ENCODE measurements at regions not wholly inside any gene's neighbourhood (a gene's known extent, or its start where the extent isn't known, plus 50 kb on each side); places are given as distances from the start of the nearest gene placed in this dataset.

DNA sequence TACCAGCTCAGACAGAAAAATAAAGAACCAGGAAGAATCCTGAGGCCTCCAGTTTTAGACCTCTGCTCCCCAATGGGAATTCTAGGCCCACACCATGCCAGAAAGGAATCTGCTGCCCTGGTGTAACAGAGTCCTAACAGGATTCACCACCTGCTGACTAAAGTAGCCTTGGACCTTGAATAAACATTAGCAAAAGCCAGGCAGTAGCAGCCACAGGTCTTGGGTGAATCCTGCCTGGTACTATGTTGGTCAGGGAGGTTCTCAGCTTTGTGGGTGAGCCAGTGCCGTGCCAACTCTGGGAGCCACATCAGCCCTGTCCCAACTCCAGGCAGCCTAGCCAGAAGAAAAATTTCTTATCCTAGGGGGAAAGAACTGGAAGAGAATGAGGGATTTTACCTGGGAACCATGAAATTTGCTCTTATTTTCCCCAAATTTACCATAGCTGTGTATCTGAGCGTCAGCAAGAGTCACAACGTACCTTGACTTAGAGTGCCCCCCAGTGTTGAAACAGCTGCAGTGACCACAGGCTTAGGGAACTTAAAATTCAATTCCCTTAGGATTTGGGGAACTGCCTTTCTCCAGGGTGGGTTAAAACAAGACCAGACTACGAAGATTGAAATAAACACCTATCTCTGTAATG, 1895.6 kb upstream of the PRR20A start:
- no peak for DNase-seq

DNA sequence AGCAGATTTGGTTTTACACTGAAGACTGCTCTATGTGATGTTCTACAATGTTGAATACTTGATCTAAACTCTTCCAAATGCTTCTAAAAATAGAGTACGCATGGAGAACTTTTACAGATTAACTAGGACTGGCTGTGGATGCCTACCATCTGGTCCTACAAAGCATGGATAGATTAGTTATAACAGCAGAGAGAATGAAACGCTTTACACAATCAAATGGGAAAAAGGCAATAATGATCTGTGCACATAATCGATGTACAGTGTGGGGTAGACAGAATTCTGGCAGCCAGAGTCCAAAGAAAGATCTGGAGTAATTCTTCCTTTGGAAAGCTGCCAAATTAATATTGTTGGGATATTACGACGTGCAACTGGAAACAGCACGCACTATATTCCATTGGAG, 1885.5 kb upstream of the PRR20A start:
- DNase-seq: no peak

DNA sequence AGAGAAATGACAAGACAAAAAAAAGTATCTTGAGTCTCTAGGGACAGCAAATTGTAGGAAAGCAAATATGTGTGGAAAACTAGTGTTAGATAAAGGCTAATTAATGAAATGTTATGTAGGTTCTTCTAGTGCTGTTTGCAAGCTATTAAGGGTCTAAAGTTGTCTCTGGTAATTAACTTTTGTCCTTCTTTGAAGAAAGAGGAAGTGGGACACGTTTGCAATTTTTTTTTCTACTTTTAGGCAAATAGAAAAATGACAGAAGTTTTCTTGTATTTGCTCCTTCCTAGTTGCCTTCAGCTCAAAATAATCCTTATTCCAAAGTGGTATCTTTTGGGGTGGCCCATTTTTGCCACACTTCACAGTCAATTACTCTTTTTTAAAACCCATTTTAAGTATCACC, 1877.7 kb upstream of the PRR20A start:
- DNase-seq: no peak

DNA sequence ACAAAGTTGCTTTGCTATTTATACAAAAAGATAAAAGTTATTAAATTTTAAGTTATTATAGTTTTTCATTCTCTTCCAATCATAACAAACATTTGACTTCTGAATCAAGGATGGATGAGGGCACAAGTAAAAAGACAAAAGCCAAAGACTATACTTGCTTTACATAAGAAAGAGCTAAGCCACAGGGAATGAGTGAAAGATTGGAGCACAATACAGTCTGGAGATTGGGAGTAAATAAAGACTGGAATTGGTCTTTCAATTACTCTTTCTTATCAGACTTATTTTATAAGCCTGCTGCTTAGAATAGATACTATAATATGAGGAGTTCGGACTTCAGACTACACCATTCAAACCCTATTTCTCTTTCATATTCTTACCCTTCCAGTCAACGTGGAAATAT, 1874.1 kb upstream of the PRR20A start:
- DNase-seq: no peak

DNA sequence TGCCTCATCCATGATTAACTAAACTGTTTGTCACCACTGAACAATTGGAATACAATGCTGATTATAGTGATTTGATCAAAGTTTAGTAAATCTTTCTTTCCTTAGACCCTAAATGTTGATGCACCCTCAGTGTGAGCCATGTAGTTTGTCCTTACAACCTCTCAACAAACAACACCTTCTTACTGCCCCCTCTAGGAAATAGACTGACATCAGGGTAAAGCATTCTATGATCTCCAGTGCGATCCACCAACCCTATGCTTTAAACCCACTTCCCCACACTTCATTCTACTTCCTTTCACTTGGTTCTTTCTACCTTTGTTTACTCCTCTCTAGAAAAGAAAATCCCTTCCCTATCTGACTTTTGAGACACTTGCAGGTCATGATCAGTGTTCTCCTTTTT, 1842.5 kb upstream of the PRR20A start:
- DNase-seq: no peak

DNA sequence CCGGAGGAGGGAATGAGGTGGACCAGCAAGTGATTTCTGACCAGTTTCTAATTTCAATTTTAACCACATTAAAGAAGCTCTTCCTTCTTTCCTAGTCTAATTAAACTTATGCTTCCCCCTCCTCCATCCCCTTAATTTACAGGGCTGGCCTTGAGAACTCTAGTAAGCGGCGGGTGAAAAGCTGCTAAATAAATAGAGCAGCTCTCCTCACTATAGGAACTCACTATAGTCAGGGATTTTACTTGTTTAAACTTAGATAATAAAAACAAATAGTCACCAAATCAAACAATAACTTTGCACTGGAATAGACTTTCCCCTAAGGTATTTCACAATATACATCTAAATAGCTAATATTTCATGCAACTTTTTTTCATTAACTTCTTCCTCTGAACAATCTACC, 1838.2 kb upstream of the PRR20A start:
- no peak for DNase-seq

DNA sequence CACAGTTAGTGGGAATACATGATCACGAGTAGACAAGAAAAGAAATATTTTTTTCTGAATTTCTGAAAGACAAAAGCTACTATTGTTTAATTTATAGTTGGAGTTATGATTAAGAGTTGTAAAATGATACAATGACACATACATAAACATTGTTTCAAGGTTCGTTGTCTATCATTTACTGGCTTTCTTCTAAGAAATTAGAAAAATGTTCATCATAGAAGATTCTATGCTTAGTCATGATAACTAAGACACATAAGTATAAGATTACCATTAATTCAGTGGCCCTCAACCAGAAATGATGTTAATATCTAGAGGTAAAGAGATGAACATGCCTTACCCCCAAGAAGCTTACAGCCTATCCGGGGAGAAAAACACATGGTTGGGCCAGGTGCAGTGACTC, 1832.8 kb upstream of the PRR20A start:
- DNase-seq: no peak

DNA sequence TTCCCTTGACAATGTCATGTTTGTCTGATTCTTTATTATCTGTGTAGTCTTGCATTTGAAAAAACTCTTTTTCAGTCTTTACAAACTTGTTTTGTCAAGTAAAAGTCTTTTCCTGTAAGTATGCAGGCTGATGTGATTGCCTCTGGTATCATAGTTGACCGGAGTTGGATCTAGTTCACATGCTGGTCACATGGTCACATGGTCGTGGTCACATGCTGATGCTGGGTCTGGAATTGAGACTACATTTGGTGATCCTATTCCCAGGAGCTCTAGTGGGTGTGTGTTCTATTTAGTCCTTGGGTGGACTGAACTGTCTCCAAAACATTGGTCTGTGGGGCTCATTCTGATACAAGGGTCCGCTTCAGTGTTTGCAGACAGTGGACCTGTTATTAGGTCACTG, 1798.8 kb upstream of the PRR20A start:
- no peak for DNase-seq

DNA sequence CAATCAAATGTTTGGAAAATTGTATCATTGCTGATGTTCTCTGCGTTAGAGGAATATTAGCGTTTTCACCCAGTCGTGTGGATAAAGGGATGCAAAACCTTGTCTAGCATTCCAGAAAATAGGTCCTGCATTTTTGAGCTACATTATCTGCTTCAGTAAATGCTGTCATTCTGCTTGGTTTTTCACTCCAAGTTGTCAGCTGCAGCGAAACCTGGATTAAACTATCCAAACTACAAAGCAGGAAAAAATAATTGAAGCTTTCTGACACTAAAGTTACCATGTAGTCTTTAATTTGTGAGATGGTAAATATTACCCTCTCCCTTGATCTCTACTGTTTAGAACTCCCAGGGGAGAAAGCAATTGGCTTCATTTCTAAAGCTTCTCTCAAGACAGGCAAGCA, 1795.5 kb upstream of the PRR20A start:
- no peak for DNase-seq

DNA sequence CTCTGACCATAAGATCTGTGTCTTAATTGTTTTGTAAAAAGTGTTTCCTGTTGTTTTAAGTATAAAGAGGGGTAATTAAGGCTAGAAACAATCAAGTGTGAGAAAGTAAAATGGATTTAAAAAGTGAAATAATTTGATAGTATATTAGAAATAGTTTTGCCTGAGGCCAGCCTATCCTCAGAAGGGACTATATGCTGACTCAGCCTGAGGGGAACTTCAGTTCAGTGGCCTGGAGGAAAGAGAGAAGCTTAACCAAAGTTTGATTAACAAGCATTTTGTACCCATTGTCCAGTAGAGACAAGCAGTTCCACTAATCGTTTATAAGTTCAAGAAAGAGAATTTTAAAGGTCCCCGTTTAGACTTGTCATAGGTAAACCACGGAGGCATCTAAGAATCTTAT, 1793.2 kb upstream of the PRR20A start:
- no peak for DNase-seq

DNA sequence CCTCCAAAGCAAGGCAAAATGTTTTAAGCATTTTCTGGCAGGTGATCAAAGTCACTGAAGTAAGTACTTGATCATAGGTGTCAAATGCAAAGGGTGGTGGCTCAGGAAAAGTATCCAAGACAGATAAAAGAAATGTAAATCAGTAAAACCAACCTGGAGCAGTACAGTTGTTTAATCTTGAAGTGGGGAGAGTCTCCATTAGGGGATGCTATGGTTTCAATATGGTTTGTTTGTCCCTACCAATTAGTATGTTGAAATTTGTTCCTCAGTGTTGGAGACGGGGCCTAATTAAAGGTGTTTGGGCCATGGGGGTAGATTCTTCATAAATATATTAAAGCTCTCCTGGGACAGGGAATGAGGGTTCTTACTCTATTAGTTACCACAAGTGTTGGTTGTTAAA, 1781.7 kb upstream of the PRR20A start:
- DNase-seq: no peak

DNA sequence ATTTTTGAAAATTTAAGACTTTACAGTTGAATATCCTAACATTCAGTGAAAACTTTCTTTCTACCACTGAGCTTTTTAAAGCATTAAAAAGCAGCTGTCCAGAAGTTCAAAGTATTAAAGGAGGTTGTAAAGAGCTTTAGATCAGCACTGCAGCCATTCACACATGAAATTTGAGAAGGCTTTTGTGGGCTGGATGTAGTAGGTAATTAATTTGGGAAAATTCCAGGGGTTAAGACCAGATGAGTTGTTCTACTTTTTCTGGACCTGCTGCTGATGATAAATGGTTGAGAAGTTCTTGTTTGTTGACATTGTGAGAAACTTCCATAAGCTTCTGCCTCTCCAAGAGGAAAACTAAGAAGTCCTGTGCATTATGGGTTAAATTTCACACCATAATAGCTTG, 1779.6 kb upstream of the PRR20A start:
- DNase-seq: peak; percentile 22

DNA sequence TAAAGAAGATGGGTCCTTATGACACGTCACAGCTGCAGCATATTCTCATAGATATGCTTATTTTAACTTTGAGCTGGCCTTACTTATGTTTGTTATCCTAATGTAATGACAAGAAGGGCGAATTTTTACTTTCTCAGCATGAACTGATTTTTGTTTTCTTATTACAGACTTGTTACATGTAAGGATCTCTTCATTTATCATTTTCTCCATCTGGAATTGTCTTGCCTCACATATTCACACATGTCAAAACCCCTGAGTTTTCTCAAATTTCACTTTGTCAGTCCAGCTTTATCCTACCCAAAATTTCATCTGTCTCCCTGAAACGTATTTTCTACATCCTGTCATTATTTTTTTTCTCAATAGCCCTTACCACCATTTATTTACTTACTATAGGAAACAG, 1774.0 kb upstream of the PRR20A start:
- DNase-seq: no peak

DNA sequence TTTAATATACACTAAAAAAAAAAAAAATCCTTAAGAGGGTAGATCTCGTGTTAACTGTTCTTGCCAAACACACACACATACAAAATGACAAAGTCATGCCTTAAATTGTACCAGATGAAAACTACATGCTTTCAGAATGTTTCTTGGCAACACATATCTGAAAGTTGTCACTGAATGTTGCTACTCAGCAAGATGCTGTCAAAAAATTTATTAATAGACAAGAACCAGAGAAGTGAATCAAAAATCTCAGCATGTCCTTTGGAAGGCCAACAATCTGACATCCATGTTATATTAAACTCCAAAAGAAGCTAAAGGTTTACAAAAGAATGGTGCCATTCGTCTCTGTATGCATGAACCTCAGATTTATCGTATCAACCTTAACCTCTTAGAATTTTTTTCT, 1746.2 kb upstream of the PRR20A start:
- DNase-seq: no peak

DNA sequence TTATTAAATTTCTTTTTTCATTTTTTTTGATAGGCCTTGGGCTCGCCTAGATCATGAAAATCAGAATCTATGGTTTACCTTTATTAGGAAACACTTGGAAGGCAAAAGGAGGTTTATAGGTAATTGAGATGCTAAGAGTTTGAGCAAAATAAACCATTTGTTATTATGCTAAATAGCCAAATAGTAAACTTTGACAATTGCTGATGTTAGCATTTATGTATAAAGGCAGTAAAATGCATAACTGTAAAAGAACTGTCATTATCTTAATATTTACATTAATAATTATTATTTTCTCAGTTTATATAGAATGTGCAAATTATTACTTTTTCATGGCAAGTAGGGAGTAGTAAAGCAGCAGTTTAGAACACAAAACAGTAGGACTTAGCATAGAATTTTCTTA, 1737.8 kb upstream of the PRR20A start:
- DNase-seq: no peak

DNA sequence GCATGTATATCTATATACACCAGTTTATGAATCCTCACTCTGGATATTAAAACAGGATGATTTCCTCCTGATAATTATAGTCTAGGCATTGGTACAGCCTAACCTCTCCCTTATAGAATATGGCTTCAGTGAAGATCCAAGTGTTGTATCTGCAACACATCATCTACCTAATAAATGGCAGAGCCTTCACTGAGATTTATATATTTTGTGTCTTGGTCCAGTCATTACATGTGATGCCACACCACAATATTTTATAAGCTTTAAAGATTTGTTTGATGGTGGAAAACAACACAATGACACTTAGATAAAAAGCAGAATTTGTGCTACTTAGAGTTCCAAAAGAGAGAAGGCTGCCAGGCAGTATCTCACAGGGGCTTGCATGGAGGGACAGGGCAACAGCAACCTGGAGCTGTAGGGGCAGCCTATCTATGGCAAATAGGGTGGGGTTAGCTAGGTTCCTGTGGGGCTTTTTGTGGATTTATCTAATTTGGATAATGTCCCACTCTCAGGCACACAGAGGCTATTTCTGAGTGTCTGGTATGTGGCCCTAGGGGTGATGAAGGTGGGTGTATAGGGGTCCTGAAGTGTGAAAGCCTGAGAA, 1736.7 kb upstream of the PRR20A start:
- no peak for DNase-seq

DNA sequence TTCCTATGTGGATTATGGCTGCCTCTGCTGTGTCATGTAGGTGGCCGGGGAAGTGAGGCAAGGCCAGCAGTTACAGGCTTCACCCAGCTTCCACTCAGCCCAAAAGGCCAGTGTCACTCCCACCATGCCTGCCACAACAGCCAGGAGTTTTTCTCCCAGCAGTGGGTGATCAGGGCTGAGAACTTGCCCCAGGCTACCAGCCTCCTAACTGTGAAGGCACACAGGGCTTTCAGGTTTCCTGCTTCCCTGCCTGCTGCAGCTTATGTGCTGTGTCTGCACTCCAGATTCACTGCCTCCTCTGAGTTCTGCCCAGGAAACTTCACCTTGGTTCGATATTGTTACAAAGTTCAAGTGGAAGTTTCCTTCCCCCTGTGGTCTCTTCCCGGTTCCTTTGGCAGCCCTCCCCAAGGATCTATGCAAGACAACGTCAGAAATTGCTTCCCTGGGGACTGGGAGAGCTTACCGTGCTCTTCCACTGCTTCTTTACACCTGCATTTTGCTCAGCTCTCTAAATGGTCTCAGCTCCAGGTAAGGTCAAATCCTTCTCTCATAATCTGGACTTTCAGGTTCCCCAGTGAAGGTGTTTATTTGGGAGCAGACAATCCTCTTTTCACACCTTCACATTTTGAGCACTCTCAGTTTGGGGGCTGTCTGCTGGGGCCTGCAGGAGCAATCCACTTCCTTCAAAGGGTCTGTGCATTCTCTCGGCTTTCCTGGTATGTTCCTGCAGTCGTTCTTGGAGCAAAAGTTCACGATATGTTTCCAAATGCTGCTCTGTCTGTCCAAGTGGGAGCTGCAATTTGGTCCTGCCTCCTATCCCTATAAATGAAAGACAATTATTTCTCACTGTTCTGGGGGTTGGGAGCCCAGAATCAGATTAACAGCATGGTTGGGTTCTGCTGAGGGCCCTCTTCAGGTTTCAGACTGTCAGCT, 1730.1 kb upstream of the PRR20A start:
- DNase-seq: no peak

DNA sequence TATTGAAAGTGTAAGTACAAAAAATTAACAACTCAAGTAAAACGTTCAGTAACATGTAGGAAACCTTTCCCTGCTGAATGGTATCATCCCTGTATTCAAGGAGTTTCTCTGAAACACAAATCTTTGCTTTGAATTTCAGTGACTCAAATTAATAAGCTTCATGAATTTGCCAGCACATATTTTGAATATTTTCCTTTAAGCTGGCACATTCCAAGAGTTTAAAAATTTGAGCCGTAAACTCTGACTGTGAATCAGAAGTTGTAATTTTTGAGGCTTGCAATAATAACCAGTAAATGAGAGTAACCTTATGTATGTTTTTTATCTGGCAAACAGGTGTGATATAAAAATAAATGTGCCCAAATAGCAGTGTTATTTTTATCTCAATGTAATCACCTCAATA, 1722.6 kb upstream of the PRR20A start:
- DNase-seq: no peak

DNA sequence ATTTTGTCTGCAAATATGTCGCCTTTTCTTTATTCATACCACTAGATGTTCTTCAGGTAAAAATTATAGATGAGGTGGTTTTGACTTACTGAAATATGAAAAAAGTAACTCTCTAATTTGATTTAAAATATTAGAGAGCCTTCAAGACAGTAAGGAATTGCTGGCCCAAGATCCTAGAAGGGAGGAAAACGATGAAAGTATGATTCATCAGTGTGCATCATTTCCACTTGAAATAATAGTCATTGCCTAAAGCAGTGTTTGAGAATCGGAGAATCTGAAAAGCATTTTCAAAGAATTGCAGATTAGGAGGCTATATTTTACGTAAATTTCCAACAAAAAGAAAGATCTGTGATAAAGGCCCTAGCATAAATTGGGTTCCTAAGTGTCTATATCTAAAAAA, 1707.9 kb upstream of the PRR20A start:
- no peak for DNase-seq

DNA sequence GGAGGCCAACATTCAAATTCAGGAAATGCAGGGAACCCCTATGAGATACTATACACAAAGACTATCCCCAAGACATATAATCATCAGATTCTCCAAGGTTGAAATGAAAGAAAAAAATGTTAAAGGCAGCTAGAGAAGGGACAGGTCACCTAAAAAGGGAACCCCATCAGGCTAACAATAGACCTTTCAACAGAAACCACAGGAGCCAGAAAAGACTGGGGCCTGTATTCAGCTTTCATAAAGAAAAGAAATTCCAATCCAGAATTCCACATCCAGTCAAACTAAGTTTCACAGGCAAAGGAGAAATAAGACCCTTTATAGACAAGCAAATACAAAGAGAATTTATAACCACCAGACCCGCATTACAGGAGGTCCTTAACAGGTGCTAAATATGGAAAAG, 1703.6 kb upstream of the PRR20A start:
- no peak for DNase-seq

DNA sequence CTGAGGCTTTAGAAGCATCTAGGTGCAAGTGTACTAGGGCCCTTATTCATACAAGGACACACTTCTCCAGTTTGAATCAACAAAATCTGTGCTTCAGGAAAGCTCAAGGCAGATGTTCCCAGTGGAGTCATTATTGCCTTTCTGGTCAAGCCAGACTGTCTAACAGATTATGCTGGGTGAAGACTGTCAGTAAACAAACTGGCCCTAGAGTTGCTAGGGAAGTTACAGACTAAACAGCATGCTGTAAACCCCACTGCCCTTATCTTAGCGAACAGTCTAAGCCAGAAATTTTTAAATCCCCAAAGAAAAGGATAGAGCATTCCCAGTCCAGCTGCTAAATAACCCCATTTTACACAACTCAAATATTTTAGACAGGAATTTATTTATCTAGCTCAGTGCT, 1701.3 kb upstream of the PRR20A start:
- DNase-seq: peak; percentile 12

DNA sequence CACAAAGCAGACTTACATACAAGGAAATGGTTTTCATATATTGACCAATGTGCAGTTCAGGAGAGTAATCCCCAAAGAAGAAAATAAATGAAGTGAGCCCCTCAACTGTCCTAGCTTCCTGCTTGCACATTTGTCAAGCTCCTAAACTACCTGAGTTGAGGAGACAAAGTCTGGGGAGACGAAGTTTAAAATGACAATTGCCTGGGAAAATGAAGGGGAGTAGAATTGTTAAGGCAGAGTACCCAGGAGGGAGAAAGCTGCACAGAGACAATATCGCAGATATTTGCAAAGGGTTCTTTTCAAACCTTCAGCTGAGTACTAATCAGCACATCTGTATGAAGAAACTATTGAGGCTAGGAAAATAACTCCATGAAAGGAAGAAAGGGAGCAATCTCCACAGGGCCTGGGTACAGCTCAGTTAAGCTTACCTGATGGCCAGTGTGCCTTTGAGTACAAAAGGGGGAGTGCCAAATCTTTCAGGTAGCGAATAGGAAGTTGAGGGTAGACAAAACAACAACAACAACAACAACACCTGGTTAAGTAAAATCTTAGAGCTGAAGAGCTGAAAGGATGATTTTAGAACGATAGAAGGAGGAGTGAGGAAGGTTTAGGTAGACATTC, 1700.1 kb upstream of the PRR20A start:
- DNase-seq: no peak

DNA sequence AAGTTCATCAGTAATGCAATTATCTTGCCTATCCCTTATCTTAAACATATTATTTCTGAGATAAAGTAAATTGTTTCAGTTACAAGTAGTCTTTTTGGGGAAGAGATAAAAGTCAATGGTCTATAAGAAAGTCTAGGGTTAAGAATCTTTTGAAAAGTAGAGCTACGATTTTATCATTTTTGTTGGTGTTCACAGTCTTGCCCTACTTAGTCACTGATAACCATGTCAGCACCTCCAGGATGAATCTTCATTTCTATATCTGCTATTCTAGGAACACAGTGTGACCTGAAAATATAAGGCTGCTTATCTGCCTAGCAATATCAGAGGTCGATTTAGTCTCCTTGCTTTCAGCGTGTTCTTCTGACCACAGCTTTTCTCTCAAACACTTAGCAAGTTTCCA, 1676.5 kb upstream of the PRR20A start:
- DNase-seq: no peak
